Activated naive CD8-positive, alpha-beta T cell treated with anti-CD3 and anti-CD28 coated beads, Interleukin-2, amount 50 U/mL, for 16 hours (primary cell): ENCODE measurements at regions not wholly inside any gene's neighbourhood (a gene's known extent, or its start where the extent isn't known, plus 50 kb on each side); places are given as distances from the start of the nearest gene placed in this dataset.
A peak's percentile ranks its signal among the peaks of the same experiment; 100 is the strongest.

Experiments used
- DNase-seq: peaks from one replicate; pipeline ENCODE4 v3.0.0-alpha.2; 2020; ENCODE audit warnings: low read depth, low spot score

DNA sequence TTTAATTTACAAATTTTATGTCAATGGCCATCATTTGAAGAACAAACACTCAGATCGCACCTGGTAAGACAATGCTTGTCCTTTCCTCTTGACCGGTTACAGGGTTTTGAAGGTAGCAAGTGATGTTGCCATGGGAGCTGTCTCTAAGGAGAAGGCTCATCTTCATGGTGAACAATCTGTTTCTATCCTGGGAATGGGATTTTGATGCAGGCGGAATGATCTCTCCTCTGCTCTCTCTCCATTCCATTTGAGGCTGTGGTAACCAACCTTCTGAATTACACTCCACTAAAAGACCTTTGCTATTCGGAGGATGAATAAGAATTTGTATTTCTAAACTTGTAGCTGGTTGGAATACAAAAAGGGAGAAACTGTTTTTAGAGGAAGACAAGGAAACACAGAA is 57.9 kb upstream of the SLC5A9 start:
- no peak for DNase-seq

DNA sequence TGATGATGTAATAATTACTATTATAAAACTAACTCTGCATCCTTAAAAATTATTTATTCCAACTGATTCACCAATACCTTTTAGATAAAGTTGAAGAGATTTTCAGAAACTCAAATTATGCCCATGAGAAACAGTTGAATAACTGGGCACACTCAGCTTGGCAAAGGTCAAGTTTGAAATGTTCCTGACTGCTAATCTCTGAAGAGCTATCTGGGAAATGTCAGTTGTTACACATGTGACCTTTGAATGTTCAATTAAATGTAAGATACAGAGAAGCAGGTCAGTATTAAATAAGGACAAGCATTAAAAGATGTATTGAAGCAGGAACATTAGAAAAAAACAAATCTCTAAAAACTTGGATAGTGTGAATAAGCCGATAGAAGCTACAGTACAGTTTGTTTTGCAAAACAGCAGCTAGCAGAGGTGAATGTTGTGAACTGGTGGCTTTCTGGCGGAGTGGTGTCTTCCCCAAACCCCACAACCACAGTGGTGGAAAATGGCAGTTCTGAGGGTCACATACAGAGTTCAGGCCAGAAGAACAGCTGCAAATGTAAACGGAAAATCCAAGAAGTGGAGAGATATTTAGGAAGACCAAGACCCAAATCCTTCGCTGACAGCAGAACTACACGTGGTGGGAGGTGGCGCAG is 61.9 kb upstream of the SLC5A9 start:
- no peak for DNase-seq

DNA sequence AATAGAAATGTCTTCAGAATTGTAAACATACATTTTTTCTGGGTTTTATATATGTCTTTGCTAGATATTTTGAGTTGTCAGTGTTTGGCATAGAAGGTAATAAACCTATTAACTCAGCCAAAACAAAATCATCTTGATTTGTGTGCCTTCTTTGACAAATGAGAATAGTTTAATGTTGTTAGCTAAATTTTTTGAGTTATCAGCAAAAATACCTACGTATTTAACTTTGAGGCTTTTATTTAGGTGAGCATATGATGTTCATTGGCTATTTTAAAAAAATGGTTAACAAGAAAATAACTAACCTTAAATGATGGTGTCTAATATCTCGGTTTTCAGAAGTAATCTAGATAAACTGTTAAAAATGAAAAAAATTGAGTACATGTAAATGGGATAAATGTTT is 83.2 kb upstream of the SLC5A9 start:
- DNase-seq = no peak

DNA sequence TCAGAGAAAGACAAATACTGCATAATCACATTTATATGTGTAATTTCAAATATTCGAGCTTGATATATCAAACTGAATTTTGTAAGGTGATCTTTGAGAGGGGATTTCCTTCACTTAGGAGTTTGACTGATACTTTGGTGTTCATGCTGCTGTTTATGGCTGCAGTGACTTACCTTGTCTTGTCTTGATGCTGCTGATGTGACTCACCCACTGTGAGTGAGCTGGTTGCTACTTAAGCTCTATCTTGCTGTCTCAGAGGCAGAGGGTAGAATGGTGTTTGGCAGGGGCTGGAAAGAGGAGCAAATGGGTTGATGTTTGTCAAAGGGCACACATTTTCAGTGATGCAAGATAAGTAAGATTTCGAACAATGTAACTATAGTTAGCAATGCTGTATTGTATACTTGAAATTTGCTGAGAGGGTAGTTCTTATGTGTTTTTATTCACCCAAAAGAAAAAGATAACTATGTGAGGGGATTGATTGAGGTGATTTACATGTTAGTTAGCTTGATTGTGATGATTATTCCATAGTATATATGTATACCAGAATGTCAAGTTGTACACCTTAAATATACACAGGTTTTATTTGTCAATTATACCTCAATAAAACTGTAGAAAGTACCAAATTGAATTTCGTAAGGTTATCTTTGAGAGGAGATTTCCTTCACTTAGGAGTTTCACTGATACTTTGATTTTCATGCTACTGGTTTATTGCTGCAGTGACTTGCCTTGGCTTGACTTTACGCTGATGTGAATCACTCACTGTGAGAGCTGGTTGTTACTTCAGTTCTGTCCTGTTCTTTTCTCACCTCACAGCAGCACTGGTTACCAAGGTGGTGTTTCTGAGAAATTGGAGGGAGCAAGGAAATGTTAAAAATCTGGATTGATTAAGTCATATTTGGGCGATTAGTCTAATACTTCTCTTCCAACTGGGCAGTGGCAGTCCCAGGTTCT is 94.5 kb upstream of the SLC5A9 start:
- no peak for DNase-seq

DNA sequence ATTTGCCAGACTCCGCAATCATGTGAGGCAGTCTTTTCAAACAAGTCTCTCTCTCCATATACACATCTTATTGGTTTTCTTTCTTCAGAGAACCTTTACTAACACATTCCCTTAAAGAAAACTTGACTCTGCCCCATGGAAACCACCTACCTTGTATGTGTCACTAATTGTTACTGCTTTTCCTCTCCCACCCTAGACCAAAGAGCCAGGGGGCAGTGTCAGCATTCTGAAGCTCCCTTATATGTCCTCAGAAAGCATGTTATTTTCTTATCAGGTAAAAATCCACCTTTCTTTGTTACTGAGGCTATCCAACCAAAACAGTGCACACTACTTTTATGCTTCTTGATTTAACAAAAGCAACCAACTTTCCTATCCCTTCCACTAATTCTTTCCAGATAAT is 98.9 kb upstream of the SLC5A9 start:
- no peak for DNase-seq

DNA sequence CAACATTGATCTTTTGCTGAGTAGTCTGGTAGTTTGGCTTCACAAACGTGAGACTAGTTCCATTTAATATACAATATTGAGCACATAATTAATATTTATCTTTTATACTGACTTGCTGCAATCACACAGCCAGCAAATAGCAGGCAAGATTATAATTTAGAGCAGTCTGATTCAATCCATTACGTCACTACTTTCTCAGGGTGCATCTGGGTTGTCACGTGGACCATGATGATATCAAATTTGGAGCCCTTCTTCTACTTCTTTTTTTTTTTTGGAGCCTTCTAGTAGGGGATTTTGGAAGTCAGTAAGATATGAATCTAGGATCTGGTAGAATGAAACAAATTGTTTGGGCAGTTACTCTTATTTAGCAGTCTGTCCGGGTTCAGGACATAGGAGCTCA is 100.6 kb upstream of the SLC5A9 start:
- DNase-seq = no peak

DNA sequence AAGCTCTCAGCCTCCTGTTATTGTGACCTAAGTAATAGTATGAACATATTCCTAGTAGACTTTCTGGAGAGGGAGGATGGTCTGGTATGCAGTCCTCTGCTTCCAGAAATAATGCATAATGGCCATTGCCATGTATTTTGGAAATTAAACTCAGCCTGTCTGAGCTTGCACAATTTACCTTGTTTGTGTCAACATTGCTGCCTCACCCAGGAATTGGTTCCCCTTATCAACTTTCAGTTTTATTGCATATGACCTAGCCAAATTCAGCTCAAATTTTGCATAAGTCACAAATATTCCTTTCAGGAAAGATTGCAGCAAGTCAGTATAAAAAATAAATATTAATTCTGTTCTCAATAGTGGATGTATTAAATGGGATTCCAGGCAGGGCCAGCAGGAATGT is 101.9 kb upstream of the SLC5A9 start:
- no peak for DNase-seq

DNA sequence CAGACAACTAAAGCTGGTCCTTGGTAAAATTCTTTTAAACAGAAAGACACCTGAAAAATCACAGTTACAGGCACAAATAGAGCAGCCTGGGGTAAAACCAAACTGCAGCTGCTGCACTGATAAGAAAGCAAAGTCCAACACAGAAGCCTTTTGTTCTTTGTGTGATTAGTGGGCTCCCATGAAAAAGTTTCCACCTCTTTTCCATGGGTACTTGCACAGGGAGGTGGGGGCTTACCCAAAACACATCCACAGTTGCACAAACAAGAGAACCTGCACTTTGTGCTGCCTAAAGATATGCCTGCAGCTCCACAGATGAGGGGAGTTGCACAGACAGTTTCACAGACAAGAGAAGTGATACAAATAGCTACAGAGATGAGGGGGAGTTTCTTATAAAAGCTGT is 106.7 kb upstream of the SLC5A9 start:
- no peak for DNase-seq

DNA sequence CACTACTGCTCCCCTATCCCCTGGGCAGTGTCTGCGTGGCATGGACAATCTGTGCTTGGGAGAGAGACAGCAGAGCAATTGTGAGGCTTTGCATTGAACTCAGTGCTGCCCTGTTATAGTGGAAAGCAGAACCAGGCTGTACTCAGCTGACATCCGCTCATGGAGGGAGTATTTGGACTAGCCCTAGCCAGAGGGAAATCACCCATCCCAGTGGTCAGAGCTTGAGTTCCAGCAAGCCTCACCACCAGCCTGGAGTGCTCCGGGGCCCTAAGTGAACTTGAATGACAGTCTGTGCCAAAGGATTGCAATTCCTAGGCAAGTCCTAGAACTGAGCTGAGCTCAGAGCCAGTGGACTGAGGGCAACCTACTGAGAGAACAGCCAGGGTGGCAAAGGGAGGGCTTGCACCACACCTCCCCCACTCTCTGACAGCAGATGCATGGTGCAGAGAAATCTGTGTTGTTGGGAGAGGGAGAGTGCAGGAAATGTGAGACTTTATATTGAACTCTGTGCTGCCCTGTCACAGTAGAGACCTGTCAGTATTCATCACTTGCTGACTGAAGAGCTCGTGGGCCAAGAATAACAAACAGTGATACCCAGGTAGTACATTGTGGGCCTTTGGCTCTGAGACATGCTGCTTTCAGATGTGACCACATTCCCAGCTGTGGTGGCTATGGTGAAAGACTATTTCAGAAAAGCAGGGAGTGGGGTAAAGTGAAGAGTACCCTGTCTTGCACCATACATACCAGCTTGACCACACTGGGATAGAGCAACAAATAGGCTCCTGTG is 107.7 kb upstream of the SLC5A9 start:
- no peak for DNase-seq

DNA sequence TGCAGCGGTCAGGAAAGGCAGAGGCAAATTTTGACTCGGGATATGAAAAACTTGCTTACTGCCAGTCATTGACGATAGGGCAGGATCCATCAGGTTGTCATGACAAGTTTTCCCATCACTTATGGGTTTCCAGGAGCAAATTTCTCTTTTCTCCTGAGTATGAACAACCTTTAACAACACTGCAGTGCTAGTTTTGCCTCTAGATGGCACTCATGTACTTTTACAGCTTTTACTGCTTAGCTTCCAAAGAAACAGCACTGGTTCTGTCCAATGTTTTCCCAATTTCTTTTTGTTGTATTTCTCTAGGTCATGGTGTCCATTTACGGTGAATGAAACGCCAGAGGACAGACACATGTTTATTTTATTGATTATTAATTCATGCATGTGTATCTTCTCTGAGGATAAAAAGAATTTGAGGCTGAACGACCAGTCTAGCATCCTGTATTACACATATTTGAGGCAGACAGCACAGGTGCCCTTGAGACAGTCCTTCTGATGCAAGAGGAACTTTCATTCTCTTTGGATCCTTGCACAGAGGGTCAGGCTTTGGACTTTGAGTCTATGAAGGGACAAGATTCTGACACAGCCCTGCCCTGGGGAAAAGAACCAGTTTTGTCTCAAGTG is 112.3 kb upstream of the TRABD2B start:
- no peak for DNase-seq

DNA sequence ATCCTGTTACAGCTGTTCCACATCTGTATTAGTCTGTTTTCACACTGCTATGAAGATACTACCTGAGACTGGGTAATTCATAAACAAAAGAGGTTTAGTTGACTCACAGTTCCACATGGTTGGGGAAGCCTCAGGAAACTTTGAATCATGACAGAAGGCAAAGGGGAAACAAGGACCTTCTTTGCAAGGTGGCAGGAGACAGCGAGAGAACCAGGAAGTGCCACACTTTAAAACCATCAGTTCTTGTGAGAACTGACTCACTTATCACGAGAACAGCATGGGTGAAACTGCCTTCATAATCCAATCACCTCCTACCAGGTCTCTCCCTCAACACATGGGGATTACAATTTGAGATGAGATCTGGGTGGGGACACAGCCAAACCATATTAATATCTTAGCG is 110.3 kb upstream of the TRABD2B start:
- no peak for DNase-seq

DNA sequence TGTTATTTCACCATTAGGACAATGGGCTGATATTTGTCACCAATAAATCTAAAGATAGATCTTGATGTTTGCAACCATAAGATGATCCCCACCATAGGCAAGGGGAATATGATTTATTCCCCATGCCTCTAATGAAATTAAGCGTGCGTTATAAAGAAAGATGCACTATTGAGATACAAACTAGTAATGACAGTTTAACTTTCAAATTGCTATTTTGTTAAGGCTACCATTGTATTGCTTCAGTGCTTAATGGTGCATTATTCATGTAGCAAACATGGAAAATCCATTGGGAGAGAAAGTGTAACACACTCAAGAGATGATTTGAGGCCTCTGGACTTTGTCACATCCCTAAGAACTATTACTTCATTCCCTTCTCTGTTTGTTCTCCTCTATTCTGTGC is 108.9 kb upstream of the TRABD2B start:
- no peak for DNase-seq

DNA sequence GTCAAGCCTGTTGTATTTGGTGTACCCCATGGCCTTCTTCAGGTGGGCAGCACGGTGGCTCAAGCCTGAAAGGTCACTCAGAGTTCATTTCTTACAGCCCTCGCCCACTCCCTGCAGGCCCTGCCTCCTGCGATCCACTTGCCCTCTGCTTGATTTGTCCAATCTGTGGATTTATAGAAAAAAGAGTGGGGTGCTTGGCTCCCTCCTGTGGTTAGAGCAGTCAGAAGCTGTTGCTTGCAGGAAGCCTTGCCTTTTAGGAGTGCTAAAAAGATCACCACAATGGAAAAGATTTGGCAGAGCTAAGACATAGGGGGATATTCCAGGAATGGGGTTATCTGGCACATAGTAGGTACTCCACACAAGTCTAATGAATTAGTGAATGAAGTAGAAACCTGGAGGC is 108.0 kb upstream of the TRABD2B start:
- no peak for DNase-seq

DNA sequence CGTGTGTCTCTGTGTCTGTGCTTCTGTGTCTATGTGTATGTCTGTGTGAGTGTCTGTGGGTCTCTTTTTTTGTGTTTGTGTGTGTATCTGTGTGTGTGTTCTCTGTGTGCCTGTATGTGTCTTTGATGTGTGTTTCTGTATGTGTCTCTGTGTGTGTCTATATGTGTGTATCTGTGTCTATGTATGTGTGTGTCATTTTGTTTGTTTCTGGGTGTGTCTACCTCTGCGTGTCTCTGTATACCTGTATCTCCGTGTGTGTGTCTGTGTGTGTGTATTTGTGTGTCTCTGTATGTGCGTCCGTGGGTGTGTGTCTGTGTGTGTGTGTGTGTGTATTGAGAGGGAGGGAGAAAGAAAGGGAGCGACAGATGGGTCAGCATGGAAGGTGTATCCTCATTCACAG is 106.3 kb upstream of the TRABD2B start:
- no peak for DNase-seq

DNA sequence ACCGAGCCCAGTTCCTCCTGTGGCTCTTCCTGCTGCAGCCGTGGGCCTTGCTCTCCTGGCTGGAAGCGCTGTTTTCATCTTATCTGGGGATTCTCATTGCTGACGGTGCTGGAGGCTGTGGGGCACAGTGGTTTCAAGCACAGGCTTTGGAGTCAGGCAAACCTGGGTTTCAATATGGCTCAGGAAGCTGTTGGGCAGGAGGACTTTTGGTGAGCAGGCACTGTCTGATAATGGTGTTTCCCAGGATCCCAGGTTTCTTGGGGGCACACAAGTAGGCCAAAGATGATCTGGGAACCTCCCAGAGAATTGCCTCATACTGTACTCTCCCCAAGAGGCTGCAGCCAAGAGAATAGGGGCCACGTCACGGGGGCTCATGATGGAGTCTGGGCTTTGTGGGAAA is 105.6 kb upstream of the TRABD2B start:
- DNase-seq = no peak

DNA sequence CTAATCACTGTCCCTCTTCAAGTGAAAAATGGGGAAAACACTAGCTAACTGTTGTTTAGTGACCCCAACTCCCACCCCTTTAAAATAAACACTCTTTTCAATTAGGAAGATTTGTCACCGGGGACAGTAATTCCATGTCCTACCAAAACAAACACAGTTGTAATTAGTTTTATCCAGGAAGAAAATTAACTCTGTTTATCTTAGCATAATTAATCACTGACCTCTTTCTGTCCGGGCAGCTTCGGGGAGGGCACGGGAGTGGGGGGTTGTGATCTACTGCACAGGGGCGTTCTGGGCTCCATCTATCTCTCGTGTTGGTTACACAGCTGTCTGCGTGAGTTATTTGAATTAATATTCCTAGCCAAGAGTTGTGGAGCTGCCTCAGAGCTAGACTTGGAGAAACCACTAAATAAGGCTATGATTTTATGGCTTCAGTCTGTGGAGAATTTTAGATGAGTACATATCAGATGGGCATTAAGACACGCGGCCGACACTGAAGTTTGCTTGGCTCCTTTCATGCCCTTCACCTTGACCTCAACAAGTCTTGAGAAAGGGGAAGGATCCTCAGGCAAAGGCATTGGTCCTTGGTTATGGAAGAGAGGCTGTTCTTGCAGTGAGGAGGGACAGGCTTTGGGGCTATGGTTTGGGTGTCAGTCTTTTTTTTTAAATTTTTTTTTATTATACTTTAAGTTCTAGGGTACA is 102.0 kb upstream of the TRABD2B start:
- DNase-seq = no peak

DNA sequence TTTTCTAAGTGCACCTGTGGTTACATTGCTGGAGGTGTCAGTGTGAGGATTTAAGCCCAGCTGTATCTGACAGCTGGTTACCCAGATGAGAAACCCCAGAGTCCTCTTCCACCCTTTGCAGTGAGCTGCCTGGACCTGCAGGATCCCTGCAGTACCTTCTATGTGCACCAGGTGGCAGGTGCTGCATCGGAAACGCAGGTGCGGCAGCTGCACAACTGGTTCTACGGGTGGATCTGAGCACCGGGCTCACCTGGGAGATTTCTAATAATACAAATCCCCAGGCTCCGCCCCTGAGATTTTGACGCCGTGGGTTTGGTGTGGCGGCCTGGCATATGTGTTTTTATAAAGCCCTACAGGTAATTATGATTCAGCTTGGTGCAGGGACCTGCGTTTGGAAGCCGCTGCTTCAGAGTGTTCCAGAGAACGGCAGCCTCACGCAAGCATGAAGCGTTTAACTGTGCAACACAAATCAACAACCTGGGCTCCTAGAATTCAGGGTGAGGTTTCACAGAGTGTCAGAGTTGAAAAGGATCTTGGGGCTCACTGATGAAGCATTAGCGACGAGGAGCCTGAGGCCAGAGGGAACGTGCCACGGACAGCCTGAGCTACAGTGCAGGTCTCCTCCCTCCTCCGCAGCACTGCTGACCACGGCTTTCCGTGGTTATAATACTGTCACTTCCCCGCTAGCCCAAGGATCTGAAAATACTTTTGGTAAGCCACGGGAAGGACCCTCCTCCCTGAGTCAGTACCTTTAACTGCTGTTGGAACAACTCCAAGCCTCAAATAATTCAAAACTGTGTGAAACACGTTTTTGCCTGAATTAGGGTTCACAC is 96.7 kb upstream of the TRABD2B start:
- DNase-seq = peak; percentile 42

DNA sequence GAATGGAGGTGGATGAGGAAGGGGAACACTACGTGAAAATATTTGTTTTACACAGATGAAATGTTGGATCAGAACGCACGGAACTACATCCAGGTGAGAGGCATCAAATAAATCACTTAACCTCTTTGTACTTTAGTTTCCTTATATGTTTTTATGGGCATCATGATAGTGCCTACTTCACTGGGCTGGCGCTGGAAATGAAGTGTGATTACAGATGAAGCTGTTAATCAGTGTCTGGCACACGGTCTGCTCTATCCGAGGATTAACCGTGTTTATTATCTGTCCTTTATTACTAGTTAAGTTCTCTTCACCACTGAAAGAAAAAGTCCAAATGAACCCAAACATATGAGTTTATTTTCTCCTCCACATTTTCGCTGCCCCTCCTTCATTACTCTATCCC is 96.0 kb upstream of the TRABD2B start:
- no peak for DNase-seq

DNA sequence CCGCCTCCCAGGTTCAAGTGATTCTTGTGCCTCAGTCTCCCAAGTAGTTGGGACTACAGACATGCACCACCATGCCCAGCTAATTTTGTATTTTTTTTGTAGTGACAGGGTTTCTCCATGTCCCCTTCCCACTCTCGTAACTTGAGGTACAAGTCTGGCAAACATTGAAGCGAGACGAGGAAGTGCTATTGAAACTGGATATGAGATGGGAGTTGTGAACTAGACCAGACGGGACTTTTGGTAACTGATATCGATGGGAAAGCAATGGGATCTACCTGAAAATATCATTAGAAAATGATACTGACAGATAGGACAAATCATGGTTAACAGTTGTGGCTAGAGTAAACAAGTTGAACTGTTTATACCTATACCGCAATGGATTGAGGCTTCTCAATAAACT is 95.2 kb upstream of the TRABD2B start:
- DNase-seq = no peak

DNA sequence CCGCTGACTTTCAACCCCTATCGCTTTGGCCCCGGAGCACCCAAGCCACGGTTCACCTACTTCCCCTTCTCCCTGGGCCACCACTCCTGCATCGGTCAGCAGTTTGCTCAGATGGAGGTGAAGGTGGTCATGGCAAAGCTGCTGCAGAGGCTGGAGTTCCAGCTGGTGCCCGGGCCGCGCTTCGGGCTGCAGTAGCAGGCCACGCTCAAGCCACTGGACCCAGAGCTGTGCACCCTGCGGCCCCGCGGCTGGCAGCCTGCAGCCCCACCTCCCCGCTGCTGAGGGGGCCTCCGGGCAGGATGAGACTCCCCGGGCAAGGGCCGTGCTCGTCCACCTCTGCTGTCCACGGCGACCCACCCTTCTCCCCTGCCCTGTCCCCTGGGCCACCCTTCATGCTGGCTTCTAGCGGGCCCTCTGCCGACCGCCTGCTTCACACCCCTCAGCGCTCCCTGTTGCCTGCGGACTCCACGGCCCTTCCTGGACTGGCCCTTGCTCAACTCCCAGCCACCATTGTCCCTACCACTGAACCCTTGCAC is 92.2 kb upstream of the TRABD2B start:
- DNase-seq = no peak
